ENCODE measurements at regions not wholly inside any gene's neighbourhood (a gene's known extent, or its start where the extent isn't known, plus 50 kb on each side); places are given as distances from the start of the nearest gene placed in this dataset.

- no peak for TF ChIP-seq ZBTB40 (IDR thresholded peaks at IDR 0.05)
- TF ChIP-seq ZBTB40 (CRISPR knock-in tag; IDR thresholded peaks at IDR 0.05), result no peak
- TF ChIP-seq DDX20 (tag; IDR thresholded peaks at IDR 0.05; ENCODE audit: low read depth), result no peak
- no peak for TF ChIP-seq ZNF431 (CRISPR knock-in tag; IDR thresholded peaks at IDR 0.05)
- TF ChIP-seq ZNF766 (CRISPR knock-in tag; conservative IDR thresholded peaks at IDR 0.05), result no peak
- TF ChIP-seq SIN3A (IDR thresholded peaks at IDR 0.05; ENCODE audit: borderline replicate concordance in 2 of 2, control insufficient read depth in 1 of 2, low read depth in 2 of 2, low read length in 2 of 2), result no peak
- TF ChIP-seq UBTF (IDR thresholded peaks at IDR 0.05; ENCODE audit: borderline replicate concordance in 1 of 2, low read depth in 2 of 2, low read length in 2 of 2), result no peak
- TF ChIP-seq ZNF696 (CRISPR knock-in tag; conservative IDR thresholded peaks at IDR 0.05), result no peak
- TF ChIP-seq NR2C2 (CRISPR knock-in tag; IDR thresholded peaks at IDR 0.05), result no peak
- TF ChIP-seq NR2C2 (tag; IDR thresholded peaks at IDR 0.05), result no peak
- no peak for TF ChIP-seq IRF2 (CRISPR knock-in tag; IDR thresholded peaks at IDR 0.05)
- TF ChIP-seq GMEB1 (CRISPR knock-in tag; IDR thresholded peaks at IDR 0.05), result no peak
- TF ChIP-seq TAF1 (IDR thresholded peaks at IDR 0.05; ENCODE audit: control insufficient read depth, extremely low read depth, insufficient read depth, low read length, severe bottlenecking), result no peak
Observed at GRCh38 chr2:212912445-212913103, 238.8 kb downstream of the IKZF2 start (continued).

Data from K562 (cell line).